ENCODE measurements at regions not wholly inside any gene's neighbourhood (a gene's known extent, or its start where the extent isn't known, plus 50 kb on each side); places are given as distances from the start of the nearest gene placed in this dataset.

GRCh38 chrX:118198577-118198976 lies 82.0 kb upstream of the KLHL13 start:
- TF ChIP-seq GABPA (IDR thresholded peaks at IDR 0.05; ENCODE audit: borderline replicate concordance, insufficient read depth, low read length) (no peak), EP300 (IDR thresholded peaks at IDR 0.05; ENCODE audit: borderline replicate concordance in 1 of 2, low read depth in 2 of 2, low read length in 2 of 2) (no peak), CTCF (IDR thresholded peaks at IDR 0.05; ENCODE audit: control extremely low read depth in 1 of 3, insufficient read depth in 1 of 3, low read depth in 1 of 3, low read length in 3 of 3) (no peak), TEAD4 (IDR thresholded peaks at IDR 0.05; ENCODE audit: low read depth, low read length) (no peak), YY1 (IDR thresholded peaks at IDR 0.05; ENCODE audit: low read depth, low read length) (no peak), CHD1 (IDR thresholded peaks at IDR 0.05; ENCODE audit: low read depth, low read length) (no peak), RFX5 (IDR thresholded peaks at IDR 0.05; ENCODE audit: borderline replicate concordance, low read depth, low read length) (no peak), SIN3A (conservative IDR thresholded peaks at IDR 0.05 in 1 of 2, IDR thresholded peaks at IDR 0.05 in 1 of 2; ENCODE audit: low read depth in 1 of 2, low read length in 2 of 2) (no peak), TBP (IDR thresholded peaks at IDR 0.05; ENCODE audit: low read depth, low read length) (no peak), CHD2 (IDR thresholded peaks at IDR 0.05; ENCODE audit: low read length) (no peak), POLR2A (IDR thresholded peaks at IDR 0.05; ENCODE audit: control extremely low read depth in 1 of 2, low read depth in 2 of 2, low read length in 2 of 2) (no peak)

All from H1 (cell line).